ENCODE measurements at regions not wholly inside any gene's neighbourhood (a gene's known extent, or its start where the extent isn't known, plus 50 kb on each side); places are given as distances from the start of the nearest gene placed in this dataset.

DNA sequence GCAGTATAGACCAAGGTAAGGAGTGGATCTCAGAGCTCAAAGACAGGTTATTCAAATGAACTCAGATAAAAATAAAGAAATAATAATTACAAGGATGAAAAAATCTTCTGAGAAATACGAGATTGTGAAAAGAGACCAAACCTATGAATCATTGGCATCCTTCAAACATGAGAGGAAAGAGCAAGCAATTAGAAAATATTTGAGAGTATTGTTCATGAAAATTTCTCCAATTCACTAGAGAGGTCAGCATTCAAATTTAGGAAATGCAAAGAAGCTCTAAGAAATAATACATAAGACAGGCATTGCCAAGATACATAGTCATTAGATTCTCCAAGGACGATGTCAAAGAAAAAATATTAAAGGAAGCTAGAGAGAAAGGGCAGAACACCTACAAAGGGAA is 93.5 kb upstream of the GALNTL6 start:
- Histone ChIP-seq H2BK5ac (ENCODE audit: low read depth, low read length) (no peak overlapping the region), H3K9ac (replicated peaks in 1 of 4; ENCODE audit: extremely low read depth in 1 of 4, low read depth in 3 of 4, low read length in 3 of 4) (no peak overlapping the region), H3K14ac (ENCODE audit: insufficient read length) (no peak overlapping the region), H4K8ac (ENCODE audit: extremely low read depth, insufficient read depth, low read length) (no peak overlapping the region), H3K27ac (ENCODE audit: low read depth, low read length) (no peak overlapping the region), H2BK120ac (replicated peaks; ENCODE audit: low read depth, low read length) (no peak overlapping the region), H3K36me3 (ENCODE audit: control insufficient read depth in 2 of 4, insufficient read depth in 4 of 4, low read length in 3 of 4) (no peaks in the 10 kb centered on the region), H3K27me3 (replicated peaks in 1 of 4; ENCODE audit: control insufficient read depth in 3 of 4, extremely low read depth in 1 of 4, insufficient read depth in 3 of 4, low read length in 3 of 4) (no peaks in the 10 kb centered on the region), H2BK20ac (ENCODE audit: low read length) (no peak overlapping the region), H3K4me3 (ENCODE audit: extremely low read depth in 1 of 4, insufficient read depth in 2 of 4, low read depth in 3 of 4, low read length in 4 of 4) (no peak overlapping the region), H2BK12ac (ENCODE audit: low read depth, low read length) (no peak overlapping the region), H4K20me1 (replicated peaks in 1 of 2; ENCODE audit: control insufficient read depth in 1 of 2, insufficient read depth in 2 of 2, low read length in 2 of 2) (no peaks in the 10 kb centered on the region), H3K79me2 (ENCODE audit: control insufficient read depth in 1 of 2, insufficient read depth in 2 of 2, low read length in 2 of 2) (no peaks in the 10 kb centered on the region), H2AK5ac (ENCODE audit: low read depth, low read length) (no peak overlapping the region), H4K5ac (ENCODE audit: insufficient read length, low read depth, low read length) (no peak overlapping the region), H3K23ac (ENCODE audit: insufficient read length) (no peak overlapping the region), H3K23me2 (ENCODE audit: low read depth, low read length) (no peaks in the 10 kb centered on the region), H3K56ac (replicated peaks; ENCODE audit: insufficient read length, low read depth, low read length) (no peak overlapping the region), H3K18ac (ENCODE audit: extremely low read depth, low read length) (no peak overlapping the region), H3K4ac (replicated peaks; ENCODE audit: insufficient read length, low read depth, low read length) (no peak overlapping the region), H3K9me3 (ENCODE audit: insufficient read depth in 2 of 2, low read depth in 1 of 2, low read length in 1 of 2) (no peaks in the 10 kb centered on the region), H2AFZ (ENCODE audit: low read length) (no peak overlapping the region), H2BK15ac (ENCODE audit: low read length) (no peak overlapping the region), H4K91ac (replicated peaks; ENCODE audit: insufficient read length, low read length) (no peak overlapping the region), H3K4me2 (ENCODE audit: insufficient read depth in 1 of 2, low read depth in 2 of 2, low read length in 2 of 2) (no peak overlapping the region), H3K4me1 (replicated peaks in 1 of 4; ENCODE audit: control insufficient read depth in 3 of 4, insufficient read depth in 4 of 4, low read length in 3 of 4) (no peaks in the 10 kb centered on the region), H3K79me1 (ENCODE audit: low read depth, low read length) (no peaks in the 10 kb centered on the region)
- FAIRE-seq, result no peak
- DNase-seq (ENCODE audit: low read depth in 1 of 2, low spot score in 2 of 2), result no peak
- CTCF ChIA-PET (ENCODE audit: partially characterized antibody), result no interaction called here
- POLR2A ChIA-PET (ENCODE audit: partially characterized antibody), result no interaction called here
- WGBS, 2 experiments (ENCODE audit: extremely low coverage in 1 of 2, insufficient coverage in 1 of 2, insufficient read length in 1 of 2, insufficient replicate concordance in 2 of 2, low coverage in 1 of 2, low lambda C conversion rate in 2 of 2, missing lambda C conversion rate in 1 of 2), result 89% methylated on average over 2 of the region's 2 CpGs; no CpG with 5 or more reads in 1 of the 2 experiments
- no peak for TF ChIP-seq KDM5A (IDR thresholded peaks at IDR 0.05; ENCODE audit: low read length)
- no peak for TF ChIP-seq SRF (IDR thresholded peaks at IDR 0.05; ENCODE audit: low read depth, low read length)
